DOHH2 (cell line): ENCODE measurements at regions not wholly inside any gene's neighbourhood (a gene's known extent, or its start where the extent isn't known, plus 50 kb on each side); places are given as distances from the start of the nearest gene placed in this dataset.

ENCODE experiments used
- H3F3A ChIP-seq: fragments of 200-600 bp; sonication (generic), shearing (Covaris generic); 2 replicates; pipeline ENCODE4 v1.6.0; 2016; ENCODE audit warnings: antibody characterized with exemption, mild to moderate bottlenecking; ENCODE audit not compliant: control insufficient read depth, insufficient read depth
- H3K27ac ChIP-seq: fragments of 200-600 bp; sonication (generic); 2 replicates; pipeline ENCODE4 v1.5.1; 2014; ENCODE audit warnings: low read depth, mild to moderate bottlenecking, low read length, moderate library complexity
- H3K27me3 ChIP-seq: fragments of 200-600 bp; sonication (generic); 2 replicates; pipeline ENCODE4 v1.6.1; 2014; ENCODE audit warnings: mild to moderate bottlenecking, low read length, mixed read lengths; ENCODE audit not compliant: control insufficient read depth
- H3K36me3 ChIP-seq: fragments of 200-600 bp; sonication (generic); 2 replicates; pipeline ENCODE4 v1.6.1; 2014; ENCODE audit warnings: mild to moderate bottlenecking, low read length, moderate library complexity, mixed read lengths; ENCODE audit not compliant: control insufficient read depth
- H3K4me1 ChIP-seq: fragments of 200-600 bp; sonication (generic); 2 replicates; pipeline ENCODE4 v1.6.1; 2014; ENCODE audit warnings: mild to moderate bottlenecking, low read length, mixed read lengths; ENCODE audit not compliant: control insufficient read depth
- H3K4me2 ChIP-seq: fragments of 200-600 bp; sonication (generic); 2 replicates; pipeline ENCODE4 v1.6.0; 2014; ENCODE audit warnings: mild to moderate bottlenecking, low read length, moderate library complexity
- H3K4me3 ChIP-seq: fragments of 200-600 bp; sonication (generic); 2 replicates; pipeline ENCODE4 v1.5.1; 2014; ENCODE audit warnings: mild to moderate bottlenecking, low read length, mixed read lengths
- H3K79me2 ChIP-seq: fragments of 200-600 bp; sonication (generic); 2 replicates; pipeline ENCODE4 v1.6.1; 2014; ENCODE audit warnings: mild to moderate bottlenecking, low read length, mixed read lengths; ENCODE audit not compliant: control insufficient read depth
- H3K9me2 ChIP-seq: fragments of 200-600 bp; sonication (generic); replicated peaks from 2 replicates; pipeline ENCODE4 v1.6.1; 2014; ENCODE audit warnings: mild to moderate bottlenecking, low read length, mixed read lengths; ENCODE audit not compliant: control insufficient read depth
- H3K9me3 ChIP-seq: fragments of 200-600 bp; sonication (generic); 2 replicates; pipeline ENCODE4 v1.6.1; 2014; ENCODE audit warnings: antibody characterized with exemption, low read length, mixed read lengths; ENCODE audit not compliant: control insufficient read depth, insufficient read depth
- H4K20me1 ChIP-seq: fragments of 200-600 bp; sonication (generic); 2 replicates; pipeline ENCODE4 v1.6.0; 2014; ENCODE audit warnings: low read depth, mild to moderate bottlenecking, antibody characterized with exemption, low read length, moderate library complexity; ENCODE audit not compliant: control insufficient read depth, insufficient read depth
- CTCF ChIP-seq: fragments of 200-600 bp; sonication (generic); IDR thresholded peaks from one replicate; pipeline ENCODE4 v1.5.1; 2014; ENCODE audit warnings: antibody characterized with exemption, mild to moderate bottlenecking, low read depth, low read length; ENCODE audit not compliant: poor library complexity, severe bottlenecking
- EZH2phosphoT487 ChIP-seq: fragments of 200-600 bp; sonication (generic); IDR thresholded peaks from 2 replicates; pipeline ENCODE4 v1.6.1; 2017; ENCODE audit warnings: borderline replicate concordance, mild to moderate bottlenecking, antibody characterized with exemption, low read length, moderate library complexity, mixed read lengths

GRCh38 chr1:58340185-58340584, 206.3 kb downstream of the OMA1 start:
- H3K27ac ChIP-seq = no peak overlapping the region
- no peaks in the 10 kb centered on the region for H3K9me2 ChIP-seq
- TF ChIP-seq EZH2phosphoT487 (no peak), CTCF (no peak)
- no peaks in the 10 kb centered on the region for H3K9me3 ChIP-seq
- no peaks in the 10 kb centered on the region for H3K27me3 ChIP-seq
- H3K4me1 ChIP-seq = no peaks in the 10 kb centered on the region
- H3K4me2 ChIP-seq = no peak overlapping the region
- H3K36me3 ChIP-seq = no peaks in the 10 kb centered on the region
- no peaks in the 10 kb centered on the region for H4K20me1 ChIP-seq
- no peaks in the 10 kb centered on the region for H3K79me2 ChIP-seq
- no peaks in the 10 kb centered on the region for H3F3A ChIP-seq
- H3K4me3 ChIP-seq = no peak overlapping the region

GRCh38 chr1:58338081-58338480, 208.4 kb downstream of the OMA1 start:
- no peaks in the 10 kb centered on the region for H3K27me3 ChIP-seq
- H3K27ac ChIP-seq = no peak overlapping the region
- H3F3A ChIP-seq = no peaks in the 10 kb centered on the region
- H3K79me2 ChIP-seq = no peaks in the 10 kb centered on the region
- no peaks in the 10 kb centered on the region for H3K36me3 ChIP-seq
- H4K20me1 ChIP-seq = no peaks in the 10 kb centered on the region
- no peak overlapping the region for H3K4me3 ChIP-seq
- no peak for TF ChIP-seq CTCF
- TF ChIP-seq EZH2phosphoT487 = no peak
- no peaks in the 10 kb centered on the region for H3K9me3 ChIP-seq
- H3K4me1 ChIP-seq = no peaks in the 10 kb centered on the region
- H3K4me2 ChIP-seq = no peak overlapping the region
- no peaks in the 10 kb centered on the region for H3K9me2 ChIP-seq

- Histone ChIP-seq H3K79me2 (no peaks in the 10 kb centered on the region), H3K4me3 (no peak overlapping the region), H3K4me2 (no peak overlapping the region), H4K20me1 (no peaks in the 10 kb centered on the region), H3K4me1 (no peaks in the 10 kb centered on the region), H3K27me3 (no peaks in the 10 kb centered on the region), H3K27ac (no peak overlapping the region), H3K36me3 (no peaks in the 10 kb centered on the region), H3F3A (no peaks in the 10 kb centered on the region), H3K9me2 (no peaks in the 10 kb centered on the region), H3K9me3 (no peaks in the 10 kb centered on the region)
- TF ChIP-seq CTCF (no peak), EZH2phosphoT487 (no peak)
Observed at GRCh38 chr1:58333511-58333910, 213.0 kb downstream of the OMA1 start.

GRCh38 chr1:58331156-58331555, 215.4 kb downstream of the OMA1 start:
- TF ChIP-seq CTCF (no peak), EZH2phosphoT487 (no peak)
- Histone ChIP-seq H3K9me3 (no peaks in the 10 kb centered on the region), H3K27ac (no peak overlapping the region), H3K9me2 (no peaks in the 10 kb centered on the region), H3K4me2 (no peak overlapping the region), H4K20me1 (no peaks in the 10 kb centered on the region), H3K79me2 (no peaks in the 10 kb centered on the region), H3K27me3 (no peaks in the 10 kb centered on the region), H3F3A (no peaks in the 10 kb centered on the region), H3K4me3 (no peak overlapping the region), H3K4me1 (no peaks in the 10 kb centered on the region), H3K36me3 (no peaks in the 10 kb centered on the region)
